Panc1 (cell line): ENCODE measurements at regions not wholly inside any gene's neighbourhood (a gene's known extent, or its start where the extent isn't known, plus 50 kb on each side); places are given as distances from the start of the nearest gene placed in this dataset.

Experiments used
- ATAC-seq: fragments of 200-7000 bp; cut with Tn5 transposase; 2 replicates; pipeline ENCODE4 v1.9.1; 2020; ENCODE audit warnings: mild to moderate bottlenecking, moderate library complexity
- BruUV-seq: library from RNA; stranded (reverse); fragments of 400-500 nt; replicated peaks from 2 replicates; lab custom pipeline; 2021; lab: Mats Ljungman, UMichigan
- CTCF ChIA-PET: fragments of 300-600 bp; sonication (Branson Sonifier 250); formaldehyde crosslinking; loops from one replicate; lab custom pipeline; 2022; ENCODE audit warnings: antibody characterized with exemption; lab: Charles Lee
- POLR2A ChIA-PET: fragments of 300-600 bp; sonication (Branson Sonifier 250); formaldehyde crosslinking; loops from one replicate; lab custom pipeline; 2022; ENCODE audit warnings: antibody characterized with exemption; lab: Charles Lee
- DNase-seq: peaks from one replicate; pipeline ENCODE4 v3.0.0-alpha.2; 2010; ENCODE audit warnings: low read depth, low spot score
- H3K27ac ChIP-seq: 2 replicates; pipeline ENCODE4 v1.5.1; 2011; ENCODE audit warnings: mild to moderate bottlenecking, low read length, inconsistent platforms
- H3K27me3 ChIP-seq: fragments of 200-500 bp; sonication (Bioruptor generic); 2 replicates; pipeline ENCODE4 v1.6.0; 2014; ENCODE audit warnings: low read length, inconsistent platforms; ENCODE audit not compliant: control insufficient read depth, insufficient read depth
- H3K36me3 ChIP-seq: fragments of 200-500 bp; sonication (Bioruptor generic); 2 replicates; pipeline ENCODE4 v1.5.1; 2014; ENCODE audit warnings: inconsistent platforms, mild to moderate bottlenecking, low read length, moderate library complexity; ENCODE audit not compliant: control insufficient read depth, insufficient read depth
- H3K4me1 ChIP-seq: 2 replicates; pipeline ENCODE4 v1.5.1; 2011; ENCODE audit warnings: inconsistent platforms, mild to moderate bottlenecking, low read length, moderate library complexity; ENCODE audit not compliant: control insufficient read depth, insufficient read depth
- H3K4me3 ChIP-seq, 2 experiments: 2 replicates each; pipeline ENCODE4 v1.5.1; 2011 to 2012; ENCODE audit warnings: low read depth in 2 of 2, low read length in 2 of 2, mild to moderate bottlenecking in 2 of 2, inconsistent platforms in 1 of 2, moderate library complexity in 1 of 2
- H3K9me3 ChIP-seq: fragments of 200-500 bp; sonication (Bioruptor generic); 2 replicates; pipeline ENCODE4 v1.5.1; 2014; ENCODE audit warnings: low read depth, mild to moderate bottlenecking, inconsistent platforms, low read length, moderate library complexity; ENCODE audit not compliant: control insufficient read depth, insufficient read depth
- CTCF ChIP-seq: fragments of 450-650 bp; IDR thresholded peaks from 2 replicates; pipeline ENCODE4 v1.5.1; 2017; ENCODE audit warnings: mild to moderate bottlenecking
- POLR2AphosphoS5 ChIP-seq: IDR thresholded peaks from 2 replicates; pipeline ENCODE4 v1.6.1; 2012; ENCODE audit warnings: mild to moderate bottlenecking, low read depth, low read length, moderate library complexity
- SIN3A ChIP-seq: IDR thresholded peaks from 2 replicates; pipeline ENCODE4 v1.6.1; 2012; ENCODE audit warnings: low read depth, mild to moderate bottlenecking, low read length, moderate library complexity, borderline replicate concordance; ENCODE audit not compliant: insufficient read depth
- TCF7L2 ChIP-seq: IDR thresholded peaks from 2 replicates; pipeline ENCODE4 v1.6.1; 2011; ENCODE audit warnings: mild to moderate bottlenecking, low read depth, low read length, inconsistent platforms
- in situ Hi-C: cut with HindIII; loops from 2 replicates; pipeline ENCODE4 v1.10.0; 2016; ENCODE audit warnings: low sequenced_read_pairs, low pct_unique_long_range_greater_than_20kb
- intact Hi-C: fragments of 100-400 bp; cut with micrococcal nuclease; formaldehyde crosslinking; loops from one replicate; pipeline ENCODE4 v1.10.0; 2022; ENCODE audit not compliant: unreplicated experiment
- TF ChIP-seq, protein P1 (sequence below), 2 experiments: IDR thresholded peaks; 2 replicates each; pipeline ENCODE4 v1.6.1; 2011 to 2012; ENCODE audit warnings: low read depth in 2 of 2, control low read depth in 1 of 2, low read length in 1 of 2, mild to moderate bottlenecking in 1 of 2, moderate library complexity in 1 of 2; ENCODE audit not compliant: insufficient read depth in 1 of 2

DNA sequence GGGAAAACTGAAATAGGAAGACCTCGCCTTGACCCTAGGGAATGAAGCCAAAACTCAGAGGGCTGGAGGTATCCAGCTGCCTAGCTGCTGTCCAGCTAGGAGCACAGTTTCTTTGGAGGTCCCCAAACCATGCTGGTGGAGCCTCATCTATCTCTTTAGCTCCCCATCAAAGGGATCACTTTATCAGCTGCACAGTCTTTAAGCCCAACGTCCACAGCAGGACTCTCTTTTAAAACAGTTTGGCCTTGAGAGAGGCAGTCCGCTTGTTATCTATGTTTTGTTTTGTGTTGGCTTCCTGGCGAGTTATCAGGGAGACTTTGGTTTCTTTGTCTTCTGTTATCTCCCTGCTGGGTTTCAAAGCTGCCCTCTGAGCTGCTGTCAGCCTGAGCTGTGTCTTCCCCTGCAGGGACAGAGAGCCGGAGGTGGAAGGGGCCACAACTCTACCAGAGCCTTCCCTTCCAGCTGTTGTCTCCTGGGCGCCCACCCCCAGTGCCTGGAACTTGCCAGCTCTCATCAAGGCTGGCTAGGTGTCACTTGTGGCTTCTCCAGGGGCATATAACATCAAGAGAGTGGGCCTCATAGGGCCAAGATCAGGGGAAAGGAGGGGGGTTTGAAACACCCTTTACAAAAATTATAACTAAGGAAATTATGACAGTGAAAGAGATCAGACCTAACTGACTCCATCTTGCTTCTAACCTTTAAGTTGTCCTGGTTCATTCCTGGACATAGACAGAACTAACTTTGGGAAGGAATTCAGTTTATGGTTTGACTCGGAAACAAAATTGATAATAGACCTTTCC lies 61.4 kb upstream of the C15orf39 start:
- in situ Hi-C loops: no loop called here
- no peaks in the 10 kb centered on the region for H3K27me3 ChIP-seq
- no TSS peak for BruUV-seq
- DNase-seq: no peak
- intact Hi-C loops: no loop called here
- no peaks in the 10 kb centered on the region for H3K36me3 ChIP-seq
- TF ChIP-seq POLR2AphosphoS5 (no peak), SIN3A (no peak), TCF7L2 (no peak), CTCF (no peak)
- TF ChIP-seq, protein P1, sequence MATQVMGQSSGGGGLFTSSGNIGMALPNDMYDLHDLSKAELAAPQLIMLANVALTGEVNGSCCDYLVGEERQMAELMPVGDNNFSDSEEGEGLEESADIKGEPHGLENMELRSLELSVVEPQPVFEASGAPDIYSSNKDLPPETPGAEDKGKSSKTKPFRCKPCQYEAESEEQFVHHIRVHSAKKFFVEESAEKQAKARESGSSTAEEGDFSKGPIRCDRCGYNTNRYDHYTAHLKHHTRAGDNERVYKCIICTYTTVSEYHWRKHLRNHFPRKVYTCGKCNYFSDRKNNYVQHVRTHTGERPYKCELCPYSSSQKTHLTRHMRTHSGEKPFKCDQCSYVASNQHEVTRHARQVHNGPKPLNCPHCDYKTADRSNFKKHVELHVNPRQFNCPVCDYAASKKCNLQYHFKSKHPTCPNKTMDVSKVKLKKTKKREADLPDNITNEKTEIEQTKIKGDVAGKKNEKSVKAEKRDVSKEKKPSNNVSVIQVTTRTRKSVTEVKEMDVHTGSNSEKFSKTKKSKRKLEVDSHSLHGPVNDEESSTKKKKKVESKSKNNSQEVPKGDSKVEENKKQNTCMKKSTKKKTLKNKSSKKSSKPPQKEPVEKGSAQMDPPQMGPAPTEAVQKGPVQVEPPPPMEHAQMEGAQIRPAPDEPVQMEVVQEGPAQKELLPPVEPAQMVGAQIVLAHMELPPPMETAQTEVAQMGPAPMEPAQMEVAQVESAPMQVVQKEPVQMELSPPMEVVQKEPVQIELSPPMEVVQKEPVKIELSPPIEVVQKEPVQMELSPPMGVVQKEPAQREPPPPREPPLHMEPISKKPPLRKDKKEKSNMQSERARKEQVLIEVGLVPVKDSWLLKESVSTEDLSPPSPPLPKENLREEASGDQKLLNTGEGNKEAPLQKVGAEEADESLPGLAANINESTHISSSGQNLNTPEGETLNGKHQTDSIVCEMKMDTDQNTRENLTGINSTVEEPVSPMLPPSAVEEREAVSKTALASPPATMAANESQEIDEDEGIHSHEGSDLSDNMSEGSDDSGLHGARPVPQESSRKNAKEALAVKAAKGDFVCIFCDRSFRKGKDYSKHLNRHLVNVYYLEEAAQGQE (IDR thresholded peaks at IDR 0.05; ENCODE audit: insufficient read depth in 1 of 2, low read depth in 2 of 2, low read length in 1 of 2): no peak
- no peaks in the 10 kb centered on the region for H3K4me1 ChIP-seq
- peaks cover 20% of the 10 kb centered on the region; the same call in 1 of the 2 replicates for H3K9me3 ChIP-seq
- ChIA-PET CTCF (interaction anchor here (0.7 kb wide), 1 partner anchor 239 kb away, joined by 3 read pairs; no protein-coding TSS in a partner anchor), POLR2A (no interaction called here)
- ATAC-seq: no peak
- H3K4me3 ChIP-seq: no peak overlapping the region
- no peak overlapping the region for H3K27ac ChIP-seq

DNA sequence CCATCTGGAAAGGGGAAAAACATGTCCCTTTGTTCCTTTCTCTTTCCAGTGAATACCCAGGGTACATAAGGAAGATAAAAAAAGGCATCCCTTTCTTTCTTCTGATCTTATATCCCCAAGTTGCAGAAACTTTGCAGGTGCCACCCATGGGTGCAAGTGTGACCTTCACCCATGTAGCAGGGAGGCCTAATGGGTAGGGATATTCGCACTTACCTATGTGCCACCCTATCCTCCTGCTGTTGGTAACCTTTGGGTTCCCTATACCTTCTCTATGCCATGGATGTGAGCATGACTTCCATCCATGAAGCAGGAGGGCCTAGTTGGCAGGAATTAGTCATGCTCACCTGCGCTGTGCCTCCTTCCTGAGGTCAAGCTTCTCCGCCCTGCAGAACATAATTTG lies 59.2 kb upstream of the C15orf39 start:
- Histone ChIP-seq H3K36me3 (no peaks in the 10 kb centered on the region), H3K9me3 (peaks cover 20% of the 10 kb centered on the region; the same call in 1 of the 2 replicates), H3K27ac (no peak overlapping the region), H3K4me1 (no peaks in the 10 kb centered on the region), H3K27me3 (no peaks in the 10 kb centered on the region), H3K4me3 (no peak overlapping the region)
- ATAC-seq: no peak
- POLR2A ChIA-PET: no interaction called here
- no peak for TF ChIP-seq POLR2AphosphoS5
- no peak for TF ChIP-seq TCF7L2
- no peak for TF ChIP-seq CTCF
- TF ChIP-seq, protein P1 (IDR thresholded peaks at IDR 0.05; ENCODE audit: insufficient read depth in 1 of 2, low read depth in 2 of 2, low read length in 1 of 2): no peak
- no peak for TF ChIP-seq SIN3A
- in situ Hi-C loops: no loop called here
- intact Hi-C loops: no loop called here
- no peak for DNase-seq
- CTCF ChIA-PET: no interaction called here
- no TSS peak for BruUV-seq
